Liver (tissue), 8 donors: ENCODE measurements at regions not wholly inside any gene's neighbourhood (a gene's known extent, or its start where the extent isn't known, plus 50 kb on each side); places are given as distances from the start of the nearest gene placed in this dataset.

Source experiments
- DNase-seq: peaks from one replicate; pipeline ENCODE4 v3.0.0-alpha.2; 2017; ENCODE audit warnings: low spot score
- H3K27ac ChIP-seq, 2 donors: one replicate each; pipeline ENCODE4 v1.7.0; 2013; ENCODE audit warnings: inconsistent platforms in 2 of 2, low read length in 2 of 2, control low read depth in 1 of 2, low read depth in 1 of 2, mild to moderate bottlenecking in 1 of 2
- H3K27me3 ChIP-seq, 4 donors: one replicate each; pipeline versions ENCODE4 v1.6.1 to v1.7.0; 2013; ENCODE audit warnings: low read length in 3 of 4, inconsistent platforms in 1 of 4, mild to moderate bottlenecking in 1 of 4, moderate library complexity in 1 of 4; ENCODE audit not compliant: control insufficient read depth in 4 of 4, insufficient read depth in 4 of 4
- H3K36me3 ChIP-seq, 4 donors: one replicate each; pipeline versions ENCODE4 v1.6.1 to v1.7.0; 2013; ENCODE audit warnings: low read length in 3 of 4, mild to moderate bottlenecking in 3 of 4, low read depth in 1 of 4, moderate library complexity in 1 of 4; ENCODE audit not compliant: control insufficient read depth in 4 of 4, insufficient read depth in 3 of 4
- H3K4me1 ChIP-seq, 4 donors: one replicate each; pipeline versions ENCODE4 v1.6.1 to v1.7.0; 2013; ENCODE audit warnings: low read length in 3 of 4, mild to moderate bottlenecking in 3 of 4, moderate library complexity in 1 of 4; ENCODE audit not compliant: control insufficient read depth in 4 of 4, insufficient read depth in 4 of 4
- H3K4me3 ChIP-seq, 3 donors: one replicate each; pipeline versions ENCODE4 v1.6.1 to v1.7.0; 2013; ENCODE audit warnings: low read length in 3 of 3, control low read depth in 1 of 3, low read depth in 1 of 3, mild to moderate bottlenecking in 1 of 3
- H3K9ac ChIP-seq, 2 donors: one replicate each; pipeline ENCODE4 v1.7.0; 2013; ENCODE audit warnings: low read length in 2 of 2, mild to moderate bottlenecking in 2 of 2, moderate library complexity in 2 of 2, control low read depth in 1 of 2, low read depth in 1 of 2
- H3K9me3 ChIP-seq, 4 donors: one replicate each; pipeline versions ENCODE4 v1.6.1 to v1.7.0; 2013; ENCODE audit warnings: low read length in 3 of 4; ENCODE audit not compliant: control insufficient read depth in 4 of 4
- ATF3 ChIP-seq: IDR thresholded peaks from 2 replicates; pipeline ENCODE4 v1.6.1; 2016; ENCODE audit warnings: antibody characterized with exemption
- CTCF ChIP-seq: fragments of 150-350 bp; IDR thresholded peaks from 2 replicates; pipeline ENCODE4 v1.5.1; 2017; ENCODE audit warnings: improper control_type of control experiment, low read depth, low read length; ENCODE audit not compliant: missing input control
- EGR1 ChIP-seq, 2 donors: IDR thresholded peaks; 2 replicates each; pipeline ENCODE4 v1.6.1; 2016 to 2018; ENCODE audit warnings: antibody characterized with exemption in 2 of 2, low read depth in 2 of 2
- FOXA1 ChIP-seq: IDR thresholded peaks from 2 replicates; pipeline ENCODE4 v1.6.1; 2016; ENCODE audit warnings: antibody characterized with exemption
- FOXA2 ChIP-seq: IDR thresholded peaks from 2 replicates; pipeline ENCODE4 v1.6.1; 2016; ENCODE audit warnings: antibody characterized with exemption
- GABPA ChIP-seq, 2 donors: IDR thresholded peaks in 1 of 2; conservative IDR thresholded peaks in 1 of 2; 2 replicates each; pipeline ENCODE4 v1.6.1; 2016; ENCODE audit warnings: antibody characterized with exemption in 2 of 2, mild to moderate bottlenecking in 1 of 2, moderate library complexity in 1 of 2
- HNF4A ChIP-seq, 2 donors: conservative IDR thresholded peaks; 2 replicates each; pipeline ENCODE4 v1.6.1; 2016; ENCODE audit warnings: antibody characterized with exemption in 2 of 2, mild to moderate bottlenecking in 2 of 2
- HNF4G ChIP-seq: IDR thresholded peaks from 2 replicates; pipeline ENCODE4 v1.6.1; 2016; ENCODE audit warnings: antibody characterized with exemption
- JUND ChIP-seq, 2 donors: IDR thresholded peaks; 2 replicates each; pipeline ENCODE4 v1.6.1; 2016; ENCODE audit warnings: antibody characterized with exemption in 2 of 2
- MAX ChIP-seq: IDR thresholded peaks from 2 replicates; pipeline ENCODE4 v1.6.1; 2016; ENCODE audit warnings: antibody characterized with exemption
- NR2F2 ChIP-seq: IDR thresholded peaks from 2 replicates; pipeline ENCODE4 v1.6.1; 2016; ENCODE audit warnings: antibody characterized with exemption
- RAD21 ChIP-seq, 2 donors: IDR thresholded peaks; 2 replicates each; pipeline ENCODE4 v1.6.1; 2016; ENCODE audit warnings: antibody characterized with exemption in 2 of 2, mild to moderate bottlenecking in 2 of 2
- REST ChIP-seq: IDR thresholded peaks from 2 replicates; pipeline ENCODE4 v1.6.1; 2016; ENCODE audit warnings: antibody characterized with exemption, mild to moderate bottlenecking
- RXRA ChIP-seq, 2 donors: IDR thresholded peaks; 2 replicates each; pipeline ENCODE4 v1.6.1; 2017 to 2018; ENCODE audit warnings: antibody characterized with exemption in 2 of 2, mild to moderate bottlenecking in 1 of 2
- TAF1 ChIP-seq: conservative IDR thresholded peaks from 2 replicates; pipeline ENCODE4 v1.6.1; 2016; ENCODE audit warnings: antibody characterized with exemption, mild to moderate bottlenecking
- YY1 ChIP-seq: IDR thresholded peaks from 2 replicates; pipeline ENCODE4 v1.6.1; 2016; ENCODE audit warnings: antibody characterized with exemption, mild to moderate bottlenecking
- ZBTB33 ChIP-seq: IDR thresholded peaks from 2 replicates; pipeline ENCODE4 v1.6.1; 2016; ENCODE audit warnings: antibody characterized with exemption
- WGBS: extraction: QIAGEN DNeasy Blood & Tissue Kit; methylation state at CpG from one replicate; pipeline ENCODE4 v1.1.7; 2013; 5-methylcytosine and 5-hydroxymethylcytosine counted together
- donor health status: healthy.
- donor health status: healthy.
- donor health status: healthy.
- donor health status: healthy.
- donor health status: healthy.

GRCh38 chr4:135365065-135365464, 1163.5 kb upstream of the PABPC4L start (continued):
- TF ChIP-seq REST = no peak
- TF ChIP-seq MAX = no peak

- no peak for DNase-seq
- Histone ChIP-seq H3K27me3 (peaks cover 0 to 3% (median 0%) of the 10 kb centered on the region in 4 donors), H3K27ac (no peak overlapping the region), H3K4me3 (no peak overlapping the region), H3K9ac (no peak overlapping the region), H3K36me3 (no peaks in the 10 kb centered on the region), H3K4me1 (no peaks in the 10 kb centered on the region), H3K9me3 (no peaks in the 10 kb centered on the region)
- WGBS = 83% methylated on average over 1 of the region's 1 CpG
- TF ChIP-seq REST = no peak
- TF ChIP-seq RXRA (IDR thresholded peaks at IDR 0.05) = no peak
- no peak for TF ChIP-seq FOXA2
- no peak for TF ChIP-seq EGR1 (IDR thresholded peaks at IDR 0.05; ENCODE audit: low read depth in 2 of 2)
- TF ChIP-seq NR2F2 = no peak
- TF ChIP-seq HNF4A (conservative IDR thresholded peaks at IDR 0.05) = no peak
- TF ChIP-seq FOXA1 = no peak
- no peak for TF ChIP-seq YY1
- no peak for TF ChIP-seq TAF1
- TF ChIP-seq ZBTB33 = no peak
- TF ChIP-seq ATF3 = no peak
- no peak for TF ChIP-seq RAD21 (IDR thresholded peaks at IDR 0.05)
- no peak for TF ChIP-seq HNF4G
- TF ChIP-seq JUND (IDR thresholded peaks at IDR 0.05) = no peak
- no peak for TF ChIP-seq GABPA (IDR thresholded peaks at IDR 0.05 in 1 of 2, conservative IDR thresholded peaks at IDR 0.05 in 1 of 2)
- no peak for TF ChIP-seq CTCF
- no peak for TF ChIP-seq MAX
Measured at GRCh38 chr4:135359128-135359527, 1157.5 kb upstream of the PABPC4L start.
